Loucy (cell line): ENCODE measurements at regions not wholly inside any gene's neighbourhood (a gene's known extent, or its start where the extent isn't known, plus 50 kb on each side); places are given as distances from the start of the nearest gene placed in this dataset.

Experiments
- EZH2phosphoT487 ChIP-seq: fragments of 200-600 bp; IDR thresholded peaks from 2 replicates; pipeline ENCODE4 v1.6.1; 2018; ENCODE audit warnings: antibody characterized with exemption, mild to moderate bottlenecking, moderate library complexity, borderline replicate concordance
- TF ChIP-seq, protein P1 (sequence below): fragments of 200-600 bp; sonication (generic); conservative IDR thresholded peaks from 2 replicates; pipeline ENCODE4 v1.5.1; 2014; ENCODE audit warnings: mild to moderate bottlenecking, antibody characterized with exemption, low read length

DNA sequence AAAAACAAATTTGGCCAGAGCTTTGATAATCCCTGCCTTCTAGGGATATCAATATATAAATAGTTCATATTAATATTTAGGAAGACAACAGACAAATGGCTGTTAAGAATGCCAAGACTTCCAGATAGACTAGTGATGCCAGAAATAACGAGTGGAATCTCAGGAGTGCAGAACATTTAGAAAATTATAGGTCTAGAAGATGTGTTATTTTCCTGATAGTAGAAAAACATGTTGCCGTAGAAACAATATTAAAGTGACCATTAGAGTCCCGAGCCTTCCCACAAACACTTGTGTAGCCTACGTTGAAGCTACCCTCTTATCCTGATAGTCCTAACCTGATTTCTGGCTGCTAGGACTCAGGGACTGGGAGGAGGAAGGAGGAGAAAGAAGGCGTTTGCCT is 54.3 kb upstream of the ITGA6 start:
- TF ChIP-seq, protein P1, sequence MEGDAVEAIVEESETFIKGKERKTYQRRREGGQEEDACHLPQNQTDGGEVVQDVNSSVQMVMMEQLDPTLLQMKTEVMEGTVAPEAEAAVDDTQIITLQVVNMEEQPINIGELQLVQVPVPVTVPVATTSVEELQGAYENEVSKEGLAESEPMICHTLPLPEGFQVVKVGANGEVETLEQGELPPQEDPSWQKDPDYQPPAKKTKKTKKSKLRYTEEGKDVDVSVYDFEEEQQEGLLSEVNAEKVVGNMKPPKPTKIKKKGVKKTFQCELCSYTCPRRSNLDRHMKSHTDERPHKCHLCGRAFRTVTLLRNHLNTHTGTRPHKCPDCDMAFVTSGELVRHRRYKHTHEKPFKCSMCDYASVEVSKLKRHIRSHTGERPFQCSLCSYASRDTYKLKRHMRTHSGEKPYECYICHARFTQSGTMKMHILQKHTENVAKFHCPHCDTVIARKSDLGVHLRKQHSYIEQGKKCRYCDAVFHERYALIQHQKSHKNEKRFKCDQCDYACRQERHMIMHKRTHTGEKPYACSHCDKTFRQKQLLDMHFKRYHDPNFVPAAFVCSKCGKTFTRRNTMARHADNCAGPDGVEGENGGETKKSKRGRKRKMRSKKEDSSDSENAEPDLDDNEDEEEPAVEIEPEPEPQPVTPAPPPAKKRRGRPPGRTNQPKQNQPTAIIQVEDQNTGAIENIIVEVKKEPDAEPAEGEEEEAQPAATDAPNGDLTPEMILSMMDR = no peak
- TF ChIP-seq EZH2phosphoT487 = no peak
